RWPE2 (cell line): ENCODE measurements at regions not wholly inside any gene's neighbourhood (a gene's known extent, or its start where the extent isn't known, plus 50 kb on each side); places are given as distances from the start of the nearest gene placed in this dataset.

ENCODE experiments used
- ATAC-seq: fragments of 200-7000 bp; cut with Tn5 transposase; 3 replicates; pipeline ENCODE4 v1.9.1; 2021; ENCODE audit warnings: low read depth
- DNase-seq: peaks from one replicate; pipeline ENCODE4 v3.0.0-alpha.2; 2020; ENCODE audit warnings: low spot score
- H3K27ac ChIP-seq: fragments of 450-650 bp; 2 replicates; pipeline ENCODE4 v1.5.1; 2017; ENCODE audit warnings: mild to moderate bottlenecking; ENCODE audit not compliant: poor library complexity, severe bottlenecking
- H3K27me3 ChIP-seq: fragments of 250-450 bp; sonication (Bioruptor Pico); 2 replicates; pipeline ENCODE4 v1.5.1; 2021; ENCODE audit warnings: mild to moderate bottlenecking, moderate library complexity; ENCODE audit not compliant: insufficient read depth, poor library complexity, severe bottlenecking
- H3K36me3 ChIP-seq: fragments of 250-450 bp; sonication (Bioruptor Pico); 2 replicates; pipeline ENCODE4 v1.5.1; 2020; ENCODE audit warnings: low read depth, mild to moderate bottlenecking, moderate library complexity
- H3K4me1 ChIP-seq: fragments of 250-450 bp; sonication (Bioruptor Pico); 2 replicates; pipeline ENCODE4 v1.5.1; 2021; ENCODE audit warnings: mild to moderate bottlenecking, moderate library complexity; ENCODE audit not compliant: insufficient read depth, poor library complexity, severe bottlenecking
- H3K4me3 ChIP-seq: fragments of 250-450 bp; sonication (Bioruptor Pico); 2 replicates; pipeline ENCODE4 v1.5.1; 2021; ENCODE audit warnings: mild to moderate bottlenecking, moderate library complexity; ENCODE audit not compliant: severe bottlenecking
- H3K9me3 ChIP-seq: fragments of 250-450 bp; sonication (Bioruptor Pico); 2 replicates; pipeline ENCODE4 v1.5.1; 2021; ENCODE audit warnings: mild to moderate bottlenecking, moderate library complexity; ENCODE audit not compliant: severe bottlenecking
- CTCF ChIP-seq: fragments of 450-650 bp; IDR thresholded peaks from one replicate; pipeline ENCODE4 v1.5.1; 2017; ENCODE audit warnings: mild to moderate bottlenecking, moderate library complexity; ENCODE audit not compliant: poor library complexity, severe bottlenecking

- no peaks in the 10 kb centered on the region for H3K36me3 ChIP-seq
- ATAC-seq (no peak), DNase-seq (no peak)
- peaks cover 33% of the 10 kb centered on the region for H3K27me3 ChIP-seq
- H3K4me1 ChIP-seq: no peaks in the 10 kb centered on the region
- no peaks in the 10 kb centered on the region for H3K9me3 ChIP-seq
- no peak for TF ChIP-seq CTCF
- H3K27ac ChIP-seq: no peak overlapping the region
- H3K4me3 ChIP-seq: no peak overlapping the region
Measured at GRCh38 chr1:60866917-60867531, 215.3 kb upstream of the NFIA start.

GRCh38 chr1:60866226-60866900 is 216.0 kb upstream of the NFIA start:
- no peak for ATAC-seq
- TF ChIP-seq CTCF: no peak
- H3K4me1 ChIP-seq: no peaks in the 10 kb centered on the region

GRCh38 chr1:60865166-60865565 is 217.2 kb upstream of the NFIA start:
- Histone ChIP-seq H3K4me1 (no peaks in the 10 kb centered on the region), H3K4me3 (no peak overlapping the region), H3K27me3 (peaks cover 33% of the 10 kb centered on the region), H3K27ac (no peak overlapping the region), H3K9me3 (no peaks in the 10 kb centered on the region), H3K36me3 (no peaks in the 10 kb centered on the region)
- TF ChIP-seq CTCF: no peak
- DNase-seq: no peak
- ATAC-seq: no peak

More at GRCh38 chr1:60866226-60866900, 216.0 kb upstream of the NFIA start:
- no peak for DNase-seq
- H3K27me3 ChIP-seq: peaks cover 33% of the 10 kb centered on the region
- H3K4me3 ChIP-seq: no peak overlapping the region
- H3K27ac ChIP-seq: no peak overlapping the region
- no peaks in the 10 kb centered on the region for H3K36me3 ChIP-seq
- H3K9me3 ChIP-seq: no peaks in the 10 kb centered on the region

GRCh38 chr1:60864722-60865121 is 217.6 kb upstream of the NFIA start:
- no peak for ATAC-seq
- Histone ChIP-seq H3K4me1 (no peaks in the 10 kb centered on the region), H3K27me3 (peaks cover 33% of the 10 kb centered on the region), H3K27ac (no peak overlapping the region), H3K36me3 (no peaks in the 10 kb centered on the region), H3K4me3 (no peak overlapping the region), H3K9me3 (no peaks in the 10 kb centered on the region)
- TF ChIP-seq CTCF: no peak
- no peak for DNase-seq

- Histone ChIP-seq H3K4me3 (no peak overlapping the region), H3K27ac (no peak overlapping the region), H3K36me3 (no peaks in the 10 kb centered on the region), H3K9me3 (no peaks in the 10 kb centered on the region), H3K27me3 (peaks cover 26% of the 10 kb centered on the region), H3K4me1 (no peaks in the 10 kb centered on the region)
- no peak for TF ChIP-seq CTCF
- ATAC-seq (no peak), DNase-seq (no peak)
Measured at GRCh38 chr1:60863131-60863530, 219.2 kb upstream of the NFIA start.
